H9 (cell line): ENCODE measurements at regions not wholly inside any gene's neighbourhood (a gene's known extent, or its start where the extent isn't known, plus 50 kb on each side); places are given as distances from the start of the nearest gene placed in this dataset.

Experiments
- DNase-seq: peaks from one replicate; pipeline ENCODE4 v3.0.0-alpha.2; 2017
- H2AFZ ChIP-seq: one replicate; pipeline ENCODE4 v1.6.1; 2013; ENCODE audit warnings: mild to moderate bottlenecking, low read length, control low read depth, moderate library complexity
- H2AK5ac ChIP-seq: 2 replicates; pipeline ENCODE4 v1.6.1; 2013; ENCODE audit warnings: low read length, control low read depth, mixed read lengths; ENCODE audit not compliant: insufficient read length
- H2BK120ac ChIP-seq: one replicate; pipeline ENCODE4 v1.6.1; 2013; ENCODE audit warnings: low read depth, mild to moderate bottlenecking, low read length, control low read depth, inconsistent platforms; ENCODE audit not compliant: poor library complexity, severe bottlenecking
- H2BK12ac ChIP-seq: 2 replicates; pipeline ENCODE4 v1.6.1; 2013; ENCODE audit warnings: low read length, control low read depth, mixed read lengths, low read depth; ENCODE audit not compliant: insufficient read length
- H2BK15ac ChIP-seq: 2 replicates; pipeline ENCODE4 v1.6.1; 2013; ENCODE audit warnings: low read depth, low read length, control low read depth
- H2BK20ac ChIP-seq: one replicate; pipeline ENCODE4 v1.6.1; 2013; ENCODE audit warnings: low read depth, mild to moderate bottlenecking, low read length, control low read depth, inconsistent platforms; ENCODE audit not compliant: poor library complexity, severe bottlenecking
- H2BK5ac ChIP-seq: 2 replicates; pipeline ENCODE4 v1.6.1; 2013; ENCODE audit warnings: low read length, control low read depth, mixed read lengths; ENCODE audit not compliant: insufficient read length
- H3K14ac ChIP-seq: 2 replicates; pipeline ENCODE4 v1.6.1; 2013; ENCODE audit warnings: low read length, control low read depth; ENCODE audit not compliant: insufficient read depth
- H3K18ac ChIP-seq: 2 replicates; pipeline ENCODE4 v1.6.1; 2013; ENCODE audit warnings: low read depth, mild to moderate bottlenecking, mixed read lengths, low read length, control low read depth; ENCODE audit not compliant: insufficient read length
- H3K23ac ChIP-seq: 2 replicates; pipeline ENCODE4 v1.6.1; 2013; ENCODE audit warnings: low read length, control low read depth, mixed read lengths, low read depth; ENCODE audit not compliant: insufficient read length
- H3K23me2 ChIP-seq: 2 replicates; pipeline ENCODE4 v1.6.1; 2013; ENCODE audit warnings: low read depth, mild to moderate bottlenecking, mixed read lengths, low read length, control low read depth; ENCODE audit not compliant: insufficient read length, poor library complexity, severe bottlenecking
- H3K27ac ChIP-seq: 2 replicates; pipeline ENCODE4 v1.5.1; 2013; ENCODE audit warnings: low read length, control low read depth, mixed read lengths, low read depth; ENCODE audit not compliant: insufficient read length
- H3K27me3 ChIP-seq: 2 replicates; pipeline ENCODE4 v1.6.1; 2013; ENCODE audit warnings: low read length, control low read depth, inconsistent platforms; ENCODE audit not compliant: insufficient read depth
- H3K4ac ChIP-seq: 2 replicates; pipeline ENCODE4 v1.6.1; 2013; ENCODE audit warnings: low read depth, mild to moderate bottlenecking, control low read depth, inconsistent platforms, low read length, moderate library complexity
- H3K4me1 ChIP-seq: 2 replicates; pipeline ENCODE4 v1.6.1; 2013; ENCODE audit warnings: low read length, control low read depth, inconsistent platforms; ENCODE audit not compliant: insufficient read depth
- H3K4me2 ChIP-seq: 2 replicates; pipeline ENCODE4 v1.6.1; 2013; ENCODE audit warnings: low read length, control low read depth, mixed read lengths; ENCODE audit not compliant: insufficient read length, insufficient read depth
- H3K56ac ChIP-seq: 2 replicates; pipeline ENCODE4 v1.6.1; 2013; ENCODE audit warnings: low read depth, mild to moderate bottlenecking, mixed read lengths, low read length, control low read depth; ENCODE audit not compliant: insufficient read length
- H3K79me1 ChIP-seq: 2 replicates; pipeline ENCODE4 v1.6.1; 2013; ENCODE audit warnings: low read depth, mild to moderate bottlenecking, moderate library complexity, low read length, control low read depth, inconsistent platforms; ENCODE audit not compliant: insufficient read depth, poor library complexity, severe bottlenecking
- H3K79me2 ChIP-seq: 2 replicates; pipeline ENCODE4 v1.6.1; 2013; ENCODE audit warnings: low read length, control low read depth, inconsistent platforms; ENCODE audit not compliant: insufficient read depth
- H3K9ac ChIP-seq: 2 replicates; pipeline ENCODE4 v1.6.1; 2013; ENCODE audit warnings: low read length, control low read depth, mixed read lengths; ENCODE audit not compliant: insufficient read length; ENCODE audit errors: extremely low read depth
- H3K9me3 ChIP-seq: one replicate; pipeline ENCODE4 v1.6.1; 2013; ENCODE audit warnings: low read depth, low read length, inconsistent platforms; ENCODE audit not compliant: control insufficient read depth
- H3T11ph ChIP-seq: one replicate; pipeline ENCODE4 v1.6.1; 2013; ENCODE audit warnings: mild to moderate bottlenecking, low read length, control low read depth, inconsistent platforms
- H4K20me1 ChIP-seq: one replicate; pipeline ENCODE4 v1.6.1; 2013; ENCODE audit not compliant: control insufficient read depth, insufficient read length, insufficient read depth
- H4K5ac ChIP-seq: 2 replicates; pipeline ENCODE4 v1.6.1; 2013; ENCODE audit warnings: low read depth, mild to moderate bottlenecking, mixed read lengths, low read length, control low read depth; ENCODE audit not compliant: insufficient read length
- H4K8ac ChIP-seq: replicated peaks from 2 replicates; pipeline ENCODE4 v1.6.1; 2013; ENCODE audit warnings: low read length, control low read depth, mixed read lengths, low read depth; ENCODE audit not compliant: insufficient read length
- H4K91ac ChIP-seq: 2 replicates; pipeline ENCODE4 v1.6.1; 2013; ENCODE audit warnings: low read depth, mild to moderate bottlenecking, moderate library complexity, mixed read lengths, low read length, control low read depth; ENCODE audit not compliant: insufficient read length
- H3K27ac Mint-ChIP-seq, 3 experiments: 2 replicates in 2 of 3; 3 replicates in 1 of 3; pipeline ENCODE4 v1.8.0; 2020 to 2021; ENCODE audit warnings: mixed read lengths in 3 of 3, mild to moderate bottlenecking in 1 of 3, moderate library complexity in 1 of 3
- H3K27me3 Mint-ChIP-seq: 2 replicates; pipeline ENCODE4 v1.8.0; 2021; ENCODE audit warnings: low read depth, mild to moderate bottlenecking, moderate library complexity, mixed read lengths
- H3K36me3 Mint-ChIP-seq, 3 experiments: 2 replicates in 2 of 3; 3 replicates in 1 of 3; pipeline ENCODE4 v1.8.0; 2020 to 2021; ENCODE audit warnings: low read depth in 3 of 3, mixed read lengths in 3 of 3; ENCODE audit not compliant: insufficient read depth in 1 of 3
- H3K4me1 Mint-ChIP-seq, 2 experiments: 2 replicates each; pipeline ENCODE4 v1.8.0; 2020; ENCODE audit warnings: mixed read lengths in 2 of 2
- H3K4me3 Mint-ChIP-seq, 2 experiments: 2 replicates in 1 of 2; 3 replicates in 1 of 2; pipeline ENCODE4 v1.8.0; 2020 to 2021; ENCODE audit warnings: mild to moderate bottlenecking in 2 of 2, mixed read lengths in 2 of 2, moderate library complexity in 1 of 2
- H3K9me3 Mint-ChIP-seq, 2 experiments: 2 replicates in 1 of 2; 3 replicates in 1 of 2; pipeline ENCODE4 v1.8.0; 2020; ENCODE audit warnings: mild to moderate bottlenecking in 2 of 2, mixed read lengths in 2 of 2, moderate library complexity in 1 of 2
- CTCF ChIP-seq: fragments of 200-600 bp; sonication (generic); conservative IDR thresholded peaks from 3 replicates; pipeline ENCODE4 v1.8.0; 2021; ENCODE audit warnings: antibody characterized with exemption, mild to moderate bottlenecking
- WGBS: extraction: QIAGEN DNeasy Blood & Tissue Kit; methylation state at CpG from one replicate; pipeline ENCODE4 v1.1.7; 2013; ENCODE audit warnings: missing lambda C conversion rate, low lambda C conversion rate, mixed read lengths; ENCODE audit not compliant: insufficient read length; ENCODE audit errors: extremely low coverage; 5-methylcytosine and 5-hydroxymethylcytosine counted together

- Histone ChIP-seq H2BK15ac (no peak overlapping the region), H4K8ac (no peak overlapping the region), H4K91ac (no peak overlapping the region), H4K20me1 (no peaks in the 10 kb centered on the region), H3K9me3 (no peaks in the 10 kb centered on the region), H2AFZ (no peak overlapping the region), H3K23me2 (no peaks in the 10 kb centered on the region), H3K27ac (no peak overlapping the region), H3K18ac (no peak overlapping the region), H2BK12ac (no peak overlapping the region), H3K79me2 (no peaks in the 10 kb centered on the region), H2BK120ac (no peak overlapping the region), H2AK5ac (no peak overlapping the region), H3K14ac (no peak overlapping the region), H2BK5ac (no peak overlapping the region), H3K56ac (no peak overlapping the region), H3K27me3 (no peaks in the 10 kb centered on the region), H2BK20ac (no peak overlapping the region), H3K4me1 (no peaks in the 10 kb centered on the region), H3K4me2 (no peak overlapping the region), H4K5ac (no peak overlapping the region), H3K9ac (no peak overlapping the region), H3K23ac (no peak overlapping the region), H3K79me1 (no peaks in the 10 kb centered on the region), H3K4ac (no peak overlapping the region), H3T11ph (no peak overlapping the region)
- no peak for DNase-seq
- H3K4me1 Mint-ChIP-seq = peaks cover 0 to 7% of the 10 kb centered on the region in 2 experiments; a peak in 3 of 4 replicates
- H3K27ac Mint-ChIP-seq = no peak overlapping the region
- WGBS = no CpG with 5 or more reads among the region's 4 CpGs
- no peaks in the 10 kb centered on the region for H3K36me3 Mint-ChIP-seq
- no peaks in the 10 kb centered on the region; the same call in 1 of the 2 replicates for H3K27me3 Mint-ChIP-seq
- H3K9me3 Mint-ChIP-seq = no peaks in the 10 kb centered on the region
- no peak for TF ChIP-seq CTCF
- no peak overlapping the region for H3K4me3 Mint-ChIP-seq
These were observed 246.6 kb downstream of the TBXT start for GRCh38 chr6:165920896-165921671.
